ENCODE measurements at regions not wholly inside any gene's neighbourhood (a gene's known extent, or its start where the extent isn't known, plus 50 kb on each side); places are given as distances from the start of the nearest gene placed in this dataset.

GRCh38 chr14:98192946-98193345 is 1079.1 kb downstream of the BCL11B start:
- no peak overlapping the region for H4K91ac ChIP-seq (ENCODE audit: insufficient read depth, low read depth, low read length)
- TF ChIP-seq RCOR1 (IDR thresholded peaks at IDR 0.05; ENCODE audit: insufficient replicate concordance, low read length) (no peak), NFE2L2 (IDR thresholded peaks at IDR 0.05; ENCODE audit: low read depth, low read length) (no peak), MAFK (IDR thresholded peaks at IDR 0.05; ENCODE audit: low read depth, low read length) (no peak), MXI1 (IDR thresholded peaks at IDR 0.05; ENCODE audit: borderline replicate concordance, low read depth, low read length) (no peak), FOS (IDR thresholded peaks at IDR 0.05; ENCODE audit: low read depth, low read length) (no peak), POLR2A (IDR thresholded peaks at IDR 0.05; ENCODE audit: low read depth, low read length) (no peak), CEBPB (IDR thresholded peaks at IDR 0.05; ENCODE audit: low read depth, low read length) (no peak), CHD1 (IDR thresholded peaks at IDR 0.05; ENCODE audit: low read depth, low read length) (no peak), BHLHE40 (IDR thresholded peaks at IDR 0.05; ENCODE audit: low read depth, low read length) (no peak), MAZ (IDR thresholded peaks at IDR 0.05; ENCODE audit: borderline replicate concordance, low read depth, low read length) (no peak), SMC3 (IDR thresholded peaks at IDR 0.05; ENCODE audit: low read depth, low read length) (no peak), CTCF (conservative IDR thresholded peaks at IDR 0.05; ENCODE audit: low read depth, low read length) (no peak), RAD21 (IDR thresholded peaks at IDR 0.05; ENCODE audit: low read length) (no peak), RFX5 (IDR thresholded peaks at IDR 0.05; ENCODE audit: low read depth, low read length) (no peak)
- TF ChIP-seq, protein P1, sequence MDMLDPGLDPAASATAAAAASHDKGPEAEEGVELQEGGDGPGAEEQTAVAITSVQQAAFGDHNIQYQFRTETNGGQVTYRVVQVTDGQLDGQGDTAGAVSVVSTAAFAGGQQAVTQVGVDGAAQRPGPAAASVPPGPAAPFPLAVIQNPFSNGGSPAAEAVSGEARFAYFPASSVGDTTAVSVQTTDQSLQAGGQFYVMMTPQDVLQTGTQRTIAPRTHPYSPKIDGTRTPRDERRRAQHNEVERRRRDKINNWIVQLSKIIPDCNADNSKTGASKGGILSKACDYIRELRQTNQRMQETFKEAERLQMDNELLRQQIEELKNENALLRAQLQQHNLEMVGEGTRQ (IDR thresholded peaks at IDR 0.05; ENCODE audit: low read depth, low read length), result no peak
- TF ChIP-seq, protein P2, sequence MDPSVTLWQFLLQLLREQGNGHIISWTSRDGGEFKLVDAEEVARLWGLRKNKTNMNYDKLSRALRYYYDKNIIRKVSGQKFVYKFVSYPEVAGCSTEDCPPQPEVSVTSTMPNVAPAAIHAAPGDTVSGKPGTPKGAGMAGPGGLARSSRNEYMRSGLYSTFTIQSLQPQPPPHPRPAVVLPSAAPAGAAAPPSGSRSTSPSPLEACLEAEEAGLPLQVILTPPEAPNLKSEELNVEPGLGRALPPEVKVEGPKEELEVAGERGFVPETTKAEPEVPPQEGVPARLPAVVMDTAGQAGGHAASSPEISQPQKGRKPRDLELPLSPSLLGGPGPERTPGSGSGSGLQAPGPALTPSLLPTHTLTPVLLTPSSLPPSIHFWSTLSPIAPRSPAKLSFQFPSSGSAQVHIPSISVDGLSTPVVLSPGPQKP (IDR thresholded peaks at IDR 0.05; ENCODE audit: borderline replicate concordance, low read depth, low read length), result no peak
- no peak overlapping the region for H3K56ac ChIP-seq (ENCODE audit: extremely low read depth, insufficient read depth, low read length)
- no peak overlapping the region for H3K14ac ChIP-seq (replicated peaks; ENCODE audit: low read depth, low read length)
- H3K27ac ChIP-seq (ENCODE audit: insufficient read depth, low read length), result no peak overlapping the region
- dilution Hi-C loops (cut with HindIII; ENCODE audit: low sequenced_read_pairs, unreplicated experiment) (no loop called here), intact Hi-C loops (cut with micrococcal nuclease) (loop anchor here (5.0 kb wide), 1 partner anchor 1071 kb away; no protein-coding TSS in a partner anchor), in situ Hi-C loops (cut with MboI; ENCODE audit: low sequenced_read_pairs) (no loop called here)
- H3K4ac ChIP-seq (ENCODE audit: low read depth, low read length), result no peak overlapping the region
- H3K4me1 ChIP-seq (ENCODE audit: control insufficient read depth, insufficient read depth, low read length), result no peaks in the 10 kb centered on the region
- H2BK20ac ChIP-seq (ENCODE audit: low read depth, low read length), result no peak overlapping the region
- no peak overlapping the region for H2AK9ac ChIP-seq (replicated peaks; ENCODE audit: low read depth, low read length, poor library complexity)
- H2AK5ac ChIP-seq (ENCODE audit: low read depth, low read length), result no peak overlapping the region
- H3K27me3 ChIP-seq (ENCODE audit: control insufficient read depth, insufficient read depth, low read length), result no peaks in the 10 kb centered on the region
- H2BK5ac ChIP-seq (ENCODE audit: low read depth, low read length, poor library complexity, severe bottlenecking), result no peak overlapping the region
- no peak overlapping the region for H2AFZ ChIP-seq (replicated peaks; ENCODE audit: low read length, poor library complexity)
- H2BK15ac ChIP-seq (ENCODE audit: low read depth, low read length), result no peak overlapping the region
- no peak overlapping the region for H3K9ac ChIP-seq (ENCODE audit: low read depth, low read length)
- no peak overlapping the region for H3K4me3 ChIP-seq (ENCODE audit: insufficient read depth, low read depth, low read length)
- no TSS peak for BruUV-seq (replicated peaks)
- no peak for DNase-seq
- no peaks in the 10 kb centered on the region for H3K79me1 ChIP-seq (ENCODE audit: low read depth in 1 of 2, low read length in 2 of 2)
- CTCF ChIA-PET, result no interaction called here
- no peaks in the 10 kb centered on the region for H4K20me1 ChIP-seq (ENCODE audit: insufficient read depth, low read length)
- WGBS, 2 experiments (ENCODE audit: extremely low coverage in 2 of 2, insufficient read length in 1 of 2), result no CpG with 5 or more reads among the region's 2 CpGs
- H3K36me3 ChIP-seq (ENCODE audit: control insufficient read depth, insufficient read depth, low read length), result no peaks in the 10 kb centered on the region
- H4K8ac ChIP-seq (ENCODE audit: low read depth in 2 of 2, low read length in 2 of 2), result no peak overlapping the region
- no peak overlapping the region for H3K23ac ChIP-seq (ENCODE audit: low read depth, low read length)
- no peaks in the 10 kb centered on the region for H3K9me1 ChIP-seq (ENCODE audit: insufficient read depth, low read length)
- ATAC-seq (ENCODE audit: low read depth), result no peak
- H2BK120ac ChIP-seq (ENCODE audit: low read depth, low read length), result no peak overlapping the region
- H3K4me2 ChIP-seq (ENCODE audit: low read depth, low read length), result no peak overlapping the region
- H3K9me3 ChIP-seq (ENCODE audit: control insufficient read depth, insufficient read depth, low read length), result peaks cover 12% of the 10 kb centered on the region
- no peak overlapping the region for H4K5ac ChIP-seq (ENCODE audit: low read depth, low read length)
- no peak overlapping the region for H3K18ac ChIP-seq (ENCODE audit: low read depth, low read length)
- POLR2A ChIA-PET (ENCODE audit: unreplicated experiment), result no interaction called here

All from IMR-90 (cell line).